Smooth muscle cell (in vitro differentiated cells): ENCODE measurements at regions not wholly inside any gene's neighbourhood (a gene's known extent, or its start where the extent isn't known, plus 50 kb on each side); places are given as distances from the start of the nearest gene placed in this dataset.

Experiments used
- DNase-seq: peaks from one replicate; lab custom pipeline; 2025; ENCODE audit not compliant: unreplicated experiment; lab: John Stamatoyannopoulos, UW
- H2AFZ ChIP-seq: fragments of 200-600 bp; sonication (generic); 2 replicates; pipeline ENCODE4 v1.6.0; 2016; ENCODE audit warnings: antibody characterized with exemption, low read depth, mild to moderate bottlenecking
- H3F3A ChIP-seq: fragments of 200-600 bp; sonication (generic); 2 replicates; pipeline ENCODE4 v1.6.0; 2017; ENCODE audit warnings: antibody characterized with exemption, low read depth
- H3K27ac ChIP-seq: fragments of 200-600 bp; sonication (generic); 2 replicates; pipeline ENCODE4 v1.5.1; 2016; ENCODE audit warnings: low read depth, mild to moderate bottlenecking
- H3K27me3 ChIP-seq: fragments of 200-600 bp; sonication (generic); 2 replicates; pipeline ENCODE4 v1.6.1; 2016; ENCODE audit warnings: low read depth, mild to moderate bottlenecking
- H3K36me3 ChIP-seq: fragments of 200-600 bp; sonication (generic); 2 replicates; pipeline ENCODE4 v1.5.1; 2016; ENCODE audit warnings: low read depth
- H3K4me1 ChIP-seq: fragments of 200-600 bp; sonication (generic); 2 replicates; pipeline ENCODE4 v1.5.1; 2016; ENCODE audit warnings: low read depth
- H3K4me2 ChIP-seq: fragments of 200-600 bp; sonication (generic); 2 replicates; pipeline ENCODE4 v1.6.0; 2016; ENCODE audit warnings: mild to moderate bottlenecking
- H3K4me3 ChIP-seq: fragments of 200-600 bp; sonication (generic); 2 replicates; pipeline ENCODE4 v1.5.1; 2016; ENCODE audit warnings: mild to moderate bottlenecking
- H3K79me2 ChIP-seq: fragments of 200-600 bp; sonication (generic); 2 replicates; pipeline ENCODE4 v1.6.0; 2016; ENCODE audit warnings: low read depth, mild to moderate bottlenecking
- H3K9ac ChIP-seq: fragments of 200-600 bp; sonication (generic); 2 replicates; pipeline ENCODE4 v1.6.0; 2016; ENCODE audit warnings: low read depth
- H3K9me3 ChIP-seq: fragments of 200-600 bp; sonication (generic); replicated peaks from 2 replicates; pipeline ENCODE4 v1.5.1; 2016; ENCODE audit warnings: low read depth
- H4K20me1 ChIP-seq: fragments of 200-600 bp; sonication (generic); 2 replicates; pipeline ENCODE4 v1.6.0; 2016; ENCODE audit warnings: low read depth
- WGBS: methylation state at CpG from one replicate; pipeline ENCODE4 v1.1.7; 2016; ENCODE audit warnings: low lambda C conversion rate; 5-methylcytosine and 5-hydroxymethylcytosine counted together
- TF ChIP-seq, protein P1 (sequence below): fragments of 200-600 bp; sonication (generic); IDR thresholded peaks from 2 replicates; pipeline ENCODE4 v1.5.1; 2017; ENCODE audit warnings: borderline replicate concordance, mild to moderate bottlenecking, antibody characterized with exemption; ENCODE audit not compliant: insufficient read depth, poor library complexity, severe bottlenecking

DNA sequence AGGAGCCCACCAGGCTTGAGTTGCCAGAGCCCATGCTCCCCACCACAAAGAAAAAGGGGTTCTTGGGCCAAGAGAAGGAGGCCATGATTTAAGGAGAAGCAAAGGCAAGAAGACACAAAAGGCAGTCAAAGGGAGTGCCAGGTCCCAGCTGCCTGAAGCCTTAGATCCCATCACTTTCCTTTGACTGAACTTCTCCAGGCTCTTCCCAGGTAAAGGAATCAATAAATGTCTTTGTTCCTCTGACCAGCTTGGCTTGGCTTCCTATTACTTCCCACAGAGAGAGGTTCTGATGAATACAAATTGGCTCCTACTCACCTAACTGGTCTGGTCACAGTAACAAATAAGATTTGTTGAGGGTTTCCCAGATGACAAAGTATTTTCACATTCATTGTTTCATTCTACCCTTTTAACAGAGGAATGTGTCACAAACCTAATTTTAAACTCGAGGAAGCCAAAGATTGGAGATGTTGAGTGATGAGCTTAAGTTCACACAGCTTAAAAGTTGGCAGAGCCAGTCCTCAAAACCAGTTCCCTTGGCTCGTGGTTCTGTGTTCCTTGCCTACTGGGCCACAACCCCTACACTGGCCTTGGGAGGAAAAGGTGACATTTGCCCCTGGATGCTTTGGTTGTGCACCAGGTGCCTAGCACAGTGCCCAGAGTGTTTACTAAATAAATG lies 96.4 kb upstream of the SESN3 start:
- H3K27me3 ChIP-seq: no peaks in the 10 kb centered on the region
- 64% methylated on average over 2 of the region's 2 CpGs for WGBS

DNA sequence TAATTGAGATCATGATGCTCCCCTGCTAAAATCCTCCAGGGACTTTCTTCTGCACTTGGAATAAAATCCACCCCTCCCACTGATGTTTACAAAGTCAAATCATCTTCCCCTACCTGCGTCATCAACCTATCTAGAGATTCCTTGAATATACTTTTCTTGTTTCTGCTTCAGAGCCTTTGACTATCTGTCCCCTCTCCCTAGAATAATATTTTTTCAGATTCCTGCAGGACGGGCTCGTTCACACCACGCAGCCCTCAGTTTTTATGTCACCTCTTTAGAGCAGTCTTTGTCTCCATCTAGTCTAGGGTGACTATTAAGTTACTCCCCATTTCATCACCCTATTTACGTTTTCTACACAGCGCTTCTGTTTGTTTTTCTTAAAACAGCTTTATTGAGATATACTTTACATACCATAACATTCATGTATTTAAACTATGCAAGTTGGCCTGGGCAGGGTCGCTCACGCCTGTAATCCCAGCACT lies 94.8 kb upstream of the SESN3 start:
- no peaks in the 10 kb centered on the region for H3K9me3 ChIP-seq
- H3K4me2 ChIP-seq: no peak overlapping the region
- no peaks in the 10 kb centered on the region for H3K79me2 ChIP-seq
- no peaks in the 10 kb centered on the region for H3F3A ChIP-seq
- WGBS: 75% methylated on average over 8 of the region's 8 CpGs
- H4K20me1 ChIP-seq: no peaks in the 10 kb centered on the region
- no peak overlapping the region for H3K4me3 ChIP-seq
- DNase-seq: no peak
- H2AFZ ChIP-seq: no peak overlapping the region
- no peaks in the 10 kb centered on the region for H3K36me3 ChIP-seq
- H3K27ac ChIP-seq: no peak overlapping the region
- H3K27me3 ChIP-seq: no peaks in the 10 kb centered on the region
- no peaks in the 10 kb centered on the region for H3K4me1 ChIP-seq
- H3K9ac ChIP-seq: no peak overlapping the region
- TF ChIP-seq, protein P1, sequence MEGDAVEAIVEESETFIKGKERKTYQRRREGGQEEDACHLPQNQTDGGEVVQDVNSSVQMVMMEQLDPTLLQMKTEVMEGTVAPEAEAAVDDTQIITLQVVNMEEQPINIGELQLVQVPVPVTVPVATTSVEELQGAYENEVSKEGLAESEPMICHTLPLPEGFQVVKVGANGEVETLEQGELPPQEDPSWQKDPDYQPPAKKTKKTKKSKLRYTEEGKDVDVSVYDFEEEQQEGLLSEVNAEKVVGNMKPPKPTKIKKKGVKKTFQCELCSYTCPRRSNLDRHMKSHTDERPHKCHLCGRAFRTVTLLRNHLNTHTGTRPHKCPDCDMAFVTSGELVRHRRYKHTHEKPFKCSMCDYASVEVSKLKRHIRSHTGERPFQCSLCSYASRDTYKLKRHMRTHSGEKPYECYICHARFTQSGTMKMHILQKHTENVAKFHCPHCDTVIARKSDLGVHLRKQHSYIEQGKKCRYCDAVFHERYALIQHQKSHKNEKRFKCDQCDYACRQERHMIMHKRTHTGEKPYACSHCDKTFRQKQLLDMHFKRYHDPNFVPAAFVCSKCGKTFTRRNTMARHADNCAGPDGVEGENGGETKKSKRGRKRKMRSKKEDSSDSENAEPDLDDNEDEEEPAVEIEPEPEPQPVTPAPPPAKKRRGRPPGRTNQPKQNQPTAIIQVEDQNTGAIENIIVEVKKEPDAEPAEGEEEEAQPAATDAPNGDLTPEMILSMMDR: no peak

More for the DNA sequence above, 96.4 kb upstream of the SESN3 start:
- no peak overlapping the region for H3K4me3 ChIP-seq
- H4K20me1 ChIP-seq: no peaks in the 10 kb centered on the region
- no peak overlapping the region for H3K4me2 ChIP-seq
- H3K9ac ChIP-seq: no peak overlapping the region
- TF ChIP-seq, protein P1: no peak
- no peak overlapping the region for H2AFZ ChIP-seq
- no peaks in the 10 kb centered on the region for H3K4me1 ChIP-seq
- no peaks in the 10 kb centered on the region for H3K79me2 ChIP-seq
- H3K36me3 ChIP-seq: no peaks in the 10 kb centered on the region
- no peaks in the 10 kb centered on the region for H3F3A ChIP-seq
- DNase-seq: no peak
- H3K9me3 ChIP-seq: no peaks in the 10 kb centered on the region
- H3K27ac ChIP-seq: no peak overlapping the region

DNA sequence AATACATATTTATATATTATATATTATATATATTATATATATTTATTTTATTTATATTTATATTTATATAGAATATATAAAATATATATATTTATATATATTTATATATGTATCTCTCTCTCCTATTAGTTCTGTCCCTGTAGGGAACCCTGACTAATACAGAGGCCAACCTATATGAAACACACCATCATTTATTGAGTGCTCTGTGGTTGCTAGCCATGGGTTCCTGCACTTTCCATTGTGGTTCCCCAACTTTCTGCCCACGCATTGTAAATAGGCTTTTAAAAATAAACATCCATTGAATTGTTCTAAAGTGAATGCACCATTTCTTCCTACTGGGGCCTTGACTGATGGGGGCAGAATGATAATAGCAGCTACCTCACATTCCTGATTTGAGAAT lies 93.8 kb upstream of the SESN3 start:
- H4K20me1 ChIP-seq: no peaks in the 10 kb centered on the region
- no peaks in the 10 kb centered on the region for H3K9me3 ChIP-seq
- no peaks in the 10 kb centered on the region for H3K79me2 ChIP-seq
- whole genome bisulfite sequencing: 71% methylated on average over 1 of the region's 1 CpG
- no peak overlapping the region for H3K9ac ChIP-seq
- no peaks in the 10 kb centered on the region for H3F3A ChIP-seq
- H3K4me1 ChIP-seq: peaks cover 2% of the 10 kb centered on the region
- DNase-seq: no peak
- no peak overlapping the region for H3K4me3 ChIP-seq
- no peak overlapping the region for H3K4me2 ChIP-seq
- H3K27me3 ChIP-seq: no peaks in the 10 kb centered on the region
- H3K27ac ChIP-seq: no peak overlapping the region
- no peaks in the 10 kb centered on the region for H3K36me3 ChIP-seq
- H2AFZ ChIP-seq: no peak overlapping the region
- TF ChIP-seq, protein P1: no peak

DNA sequence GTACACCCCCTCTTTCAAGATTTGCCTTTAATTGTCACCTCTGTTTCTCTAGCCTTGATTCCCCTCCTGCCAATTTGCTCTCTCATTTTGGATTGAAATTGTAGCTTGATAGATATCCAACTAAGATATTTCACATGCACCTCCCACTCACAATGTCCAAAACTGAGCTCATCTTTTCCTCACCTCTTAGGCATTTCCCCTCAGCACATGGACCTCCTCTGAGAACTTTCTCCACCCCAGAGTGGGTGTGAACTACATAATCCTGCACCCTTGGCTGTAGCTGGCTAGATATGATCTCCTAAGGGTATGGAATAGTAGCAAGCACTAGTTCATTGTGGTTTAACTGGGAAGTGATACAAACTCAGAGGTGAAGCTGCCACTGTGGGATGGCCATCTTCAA lies 91.5 kb upstream of the SESN3 start:
- H3K36me3 ChIP-seq: no peaks in the 10 kb centered on the region
- no peak overlapping the region for H3K27ac ChIP-seq
- H3K9ac ChIP-seq: no peak overlapping the region
- DNase-seq: no peak
- H3K27me3 ChIP-seq: no peaks in the 10 kb centered on the region
- H3F3A ChIP-seq: no peaks in the 10 kb centered on the region
- no peaks in the 10 kb centered on the region for H3K79me2 ChIP-seq
- no peaks in the 10 kb centered on the region for H3K9me3 ChIP-seq
- H2AFZ ChIP-seq: no peak overlapping the region
- H3K4me2 ChIP-seq: no peak overlapping the region
- H3K4me3 ChIP-seq: no peak overlapping the region
- H4K20me1 ChIP-seq: no peaks in the 10 kb centered on the region
- H3K4me1 ChIP-seq: peaks cover 9% of the 10 kb centered on the region
- TF ChIP-seq, protein P1: no peak
